Endothelial cell of umbilical vein (primary cell): ENCODE measurements at regions not wholly inside any gene's neighbourhood (a gene's known extent, or its start where the extent isn't known, plus 50 kb on each side); places are given as distances from the start of the nearest gene placed in this dataset.

ENCODE experiments used
- BruUV-seq: library from RNA; stranded (reverse); fragments of 400-500 nt; replicated peaks from 2 replicates; lab custom pipeline; 2021; lab: Mats Ljungman, UMichigan
- CTCF ChIA-PET: fragments of 300-600, 350-600 bp; sonication (Branson Sonifier 250); formaldehyde crosslinking; loops from one replicate; lab custom pipeline; 2021; ENCODE audit warnings: antibody characterized with exemption, inconsistent platforms; lab: Charles Lee
- POLR2A ChIA-PET: fragments of 300-600, 350-600 bp; sonication (Branson Sonifier 250); formaldehyde crosslinking; loops from one replicate; lab custom pipeline; 2021; ENCODE audit warnings: antibody characterized with exemption, inconsistent platforms; lab: Charles Lee
- DNase-seq: peaks from one replicate; pipeline ENCODE4 v3.0.0-alpha.2; 2011; ENCODE audit warnings: low read depth, low spot score
- FAIRE-seq: peaks from 2 replicates; lab custom pipeline; 2011; peaks lifted over from hg19 to GRCh38; lab: Jason Lieb, UNC
- H2AFZ ChIP-seq: 2 replicates; pipeline ENCODE4 v1.6.0; 2012; ENCODE audit warnings: low read depth, low read length, control low read depth, inconsistent platforms
- H3K27ac ChIP-seq: 2 replicates; pipeline ENCODE4 v1.5.1; 2011; ENCODE audit warnings: low read depth, mild to moderate bottlenecking, control low read depth, low read length, moderate library complexity; ENCODE audit not compliant: insufficient read depth
- H3K27me3 ChIP-seq, 2 experiments: 2 replicates each; pipeline versions ENCODE4 v1.6.0 to v1.6.1; 2011; ENCODE audit warnings: low read length in 2 of 2, mixed read lengths in 1 of 2; ENCODE audit not compliant: control insufficient read depth in 2 of 2, insufficient read depth in 2 of 2
- H3K36me3 ChIP-seq, 2 experiments: 2 replicates in 1 of 2; 3 replicates in 1 of 2; pipeline ENCODE4 v1.5.1; 2011; ENCODE audit warnings: low read length in 2 of 2, mild to moderate bottlenecking in 1 of 2, moderate library complexity in 1 of 2; ENCODE audit not compliant: control insufficient read depth in 2 of 2, insufficient read depth in 2 of 2; ENCODE audit errors: extremely low read depth in 1 of 2
- H3K4me1 ChIP-seq: 3 replicates; pipeline ENCODE4 v1.5.1; 2011; ENCODE audit warnings: mild to moderate bottlenecking, low read length; ENCODE audit not compliant: control insufficient read depth, insufficient read depth; ENCODE audit errors: extremely low read depth
- H3K4me2 ChIP-seq: 2 replicates; pipeline ENCODE4 v1.6.1; 2011; ENCODE audit warnings: low read length, control low read depth, mixed read lengths; ENCODE audit not compliant: insufficient read depth
- H3K4me3 ChIP-seq, 3 experiments: fragments of 200-600 bp in 1 of 3; sonication (generic), shearing (Covaris generic) in 1 of 3; replicated peaks in 1 of 3; 2 replicates each; pipeline ENCODE4 v1.5.1; 2011 to 2016; ENCODE audit warnings: control low read depth in 3 of 3, low read length in 3 of 3, mild to moderate bottlenecking in 2 of 3, inconsistent platforms in 1 of 3, low read depth in 1 of 3, moderate library complexity in 1 of 3; ENCODE audit not compliant: insufficient read depth in 1 of 3
- H3K79me2 ChIP-seq: 2 replicates; pipeline ENCODE4 v1.6.0; 2012; ENCODE audit warnings: low read length, inconsistent platforms; ENCODE audit not compliant: control insufficient read depth, insufficient read depth
- H3K9ac ChIP-seq: replicated peaks from 2 replicates; pipeline ENCODE3; 2011; ENCODE audit warnings: low read length, control low read depth; ENCODE audit not compliant: insufficient read depth; ENCODE audit errors: extremely low read depth
- H3K9me1 ChIP-seq: replicated peaks from 3 replicates; pipeline ENCODE4 v1.6.0; 2011; ENCODE audit warnings: mild to moderate bottlenecking, low read length; ENCODE audit not compliant: control insufficient read depth, insufficient read depth; ENCODE audit errors: extremely low read depth
- H3K9me3 ChIP-seq: replicated peaks from 2 replicates; pipeline ENCODE4 v1.5.1; 2012; ENCODE audit warnings: low read length, inconsistent platforms; ENCODE audit not compliant: control insufficient read depth, insufficient read depth
- H4K20me1 ChIP-seq: replicated peaks from 2 replicates; pipeline ENCODE3; 2011; ENCODE audit warnings: mild to moderate bottlenecking, low read length; ENCODE audit not compliant: control insufficient read depth, insufficient read depth; ENCODE audit errors: extremely low read depth
- CTCF ChIP-seq, 2 donors: IDR thresholded peaks; 1 replicate in 1 of 2; 2 replicates in 1 of 2; pipeline ENCODE4 v1.5.1; 2011; ENCODE audit warnings: low read length in 2 of 2, mild to moderate bottlenecking in 2 of 2, moderate library complexity in 2 of 2, control low read depth in 1 of 2, inconsistent platforms in 1 of 2, low read depth in 1 of 2; ENCODE audit not compliant: insufficient read depth in 1 of 2; ENCODE audit errors: extremely low read depth in 1 of 2
- EZH2 ChIP-seq: IDR thresholded peaks from 2 replicates; pipeline ENCODE4 v1.6.1; 2012; ENCODE audit warnings: borderline replicate concordance, low read depth, mild to moderate bottlenecking, moderate library complexity, low read length, inconsistent platforms; ENCODE audit not compliant: severe bottlenecking
- FOS ChIP-seq: IDR thresholded peaks from 2 replicates; pipeline ENCODE4 v1.6.1; 2011; ENCODE audit warnings: mild to moderate bottlenecking, low read length, moderate library complexity, borderline replicate concordance; ENCODE audit not compliant: insufficient read depth
- GATA2 ChIP-seq: IDR thresholded peaks from 2 replicates; pipeline ENCODE4 v1.7.0; 2011; ENCODE audit warnings: low read depth, mild to moderate bottlenecking, moderate library complexity, mixed read lengths, low read length; ENCODE audit not compliant: insufficient read length, insufficient read depth
- JUN ChIP-seq: IDR thresholded peaks from 2 replicates; pipeline ENCODE4 v1.6.1; 2011; ENCODE audit warnings: borderline replicate concordance, low read depth; ENCODE audit not compliant: insufficient read length, insufficient read depth
- MAX ChIP-seq: IDR thresholded peaks from 2 replicates; pipeline ENCODE4 v1.6.1; 2011; ENCODE audit not compliant: insufficient read depth, insufficient read length
- MYC ChIP-seq: IDR thresholded peaks from one replicate; pipeline ENCODE4 v1.6.1; 2011; ENCODE audit warnings: mild to moderate bottlenecking, low read depth, low read length
- POLR2A ChIP-seq: IDR thresholded peaks from 2 replicates; pipeline ENCODE4 v1.6.1; 2012; ENCODE audit warnings: low read depth, mild to moderate bottlenecking, control low read depth, low read length
- POLR2AphosphoS5 ChIP-seq: IDR thresholded peaks from 2 replicates; pipeline ENCODE4 v1.6.1; 2012; ENCODE audit warnings: low read depth, mild to moderate bottlenecking, control low read depth, low read length, moderate library complexity; ENCODE audit not compliant: insufficient read depth
- dilution Hi-C: fragments of 300-500 bp; cut with MboI; formaldehyde crosslinking; loops from one replicate; pipeline ENCODE4 v1.15.0; 2019; ENCODE audit warnings: low sequenced_read_pairs; ENCODE audit not compliant: extremely low pct_ligation_motif_present
- intact Hi-C: fragments of 100-400 bp; cut with micrococcal nuclease; formaldehyde crosslinking; loops from one replicate; pipeline ENCODE4 v1.10.0; 2022

GRCh38 chr3:194781617-194782016, 95.9 kb downstream of the FAM43A start:
- no peak overlapping the region for H2AFZ ChIP-seq
- no TSS peak for BruUV-seq
- intact Hi-C loops (no loop called here), dilution Hi-C loops (no loop called here)
- no peaks in the 10 kb centered on the region for H3K9me3 ChIP-seq
- no peak for TF ChIP-seq POLR2AphosphoS5
- TF ChIP-seq POLR2A: no peak
- no peak for TF ChIP-seq EZH2
- no peak for TF ChIP-seq JUN
- TF ChIP-seq FOS: no peak
- no peak for TF ChIP-seq MYC
- DNase-seq: no peak
- no peaks in the 10 kb centered on the region for H3K36me3 ChIP-seq
- H3K9ac ChIP-seq: no peak overlapping the region
- H3K9me1 ChIP-seq: no peaks in the 10 kb centered on the region
- no peaks in the 10 kb centered on the region for H3K27me3 ChIP-seq
- no peak overlapping the region for H3K4me3 ChIP-seq
- POLR2A ChIA-PET: no interaction called here
- no peak overlapping the region for H3K27ac ChIP-seq
- no peaks in the 10 kb centered on the region for H4K20me1 ChIP-seq
- H3K4me1 ChIP-seq: peaks cover 10% of the 10 kb centered on the region
- no peaks in the 10 kb centered on the region for H3K79me2 ChIP-seq
- CTCF ChIA-PET: no interaction called here
- no peak for FAIRE-seq
- no peak overlapping the region for H3K4me2 ChIP-seq

- no peaks in the 10 kb centered on the region for H3K79me2 ChIP-seq
- H3K9me3 ChIP-seq: no peaks in the 10 kb centered on the region
- peaks cover 10% of the 10 kb centered on the region for H3K4me1 ChIP-seq
- FAIRE-seq (no peak), DNase-seq (no peak)
- no peak overlapping the region for H3K9ac ChIP-seq
- no peak overlapping the region for H3K4me3 ChIP-seq
- no peaks in the 10 kb centered on the region for H3K36me3 ChIP-seq
- H3K27ac ChIP-seq: no peak overlapping the region
- ChIA-PET CTCF (interaction anchor here (2.1 kb wide), 1 partner anchor 9 kb away, joined by 5 read pairs; no protein-coding TSS in a partner anchor), POLR2A (interaction anchor here (0.7 kb wide), 1 partner anchor 14 kb away, joined by 3 read pairs; no protein-coding TSS in a partner anchor)
- H4K20me1 ChIP-seq: no peaks in the 10 kb centered on the region
- TF ChIP-seq MYC (no peak), POLR2A (no peak), GATA2 (no peak), JUN (no peak), MAX (no peak), FOS (no peak), CTCF (IDR thresholded peaks at IDR 0.05; ENCODE audit: extremely low read depth in 1 of 2, insufficient read depth in 1 of 2, low read depth in 1 of 2, low read length in 2 of 2) (no peak), EZH2 (no peak), POLR2AphosphoS5 (no peak)
- dilution Hi-C loops (no loop called here), intact Hi-C loops (no loop called here)
- no peak overlapping the region for H3K4me2 ChIP-seq
- no peaks in the 10 kb centered on the region for H3K9me1 ChIP-seq
- no TSS peak for BruUV-seq
- H2AFZ ChIP-seq: no peak overlapping the region
- no peaks in the 10 kb centered on the region for H3K27me3 ChIP-seq
Measured at GRCh38 chr3:194782698-194783404, 97.2 kb downstream of the FAM43A start.
